ENCODE measurements at regions not wholly inside any gene's neighbourhood (a gene's known extent, or its start where the extent isn't known, plus 50 kb on each side); places are given as distances from the start of the nearest gene placed in this dataset.
A peak's percentile ranks its signal among the peaks of the same experiment; 100 is the strongest.
"Not testable (repeated sequence)": the region's sequence is repeated elsewhere in the genome, so short reads cannot be mapped to it uniquely, and the experiment has no call there.

- DNase-seq (ENCODE audit: low read depth): no peak
Observed at GRCh38 chrX:138871739-138872138, 160.2 kb upstream of the FGF13 start.

GRCh38 chrX:138866643-138867042, 155.1 kb upstream of the FGF13 start:
- DNase-seq (ENCODE audit: low read depth): no peak

DNA sequence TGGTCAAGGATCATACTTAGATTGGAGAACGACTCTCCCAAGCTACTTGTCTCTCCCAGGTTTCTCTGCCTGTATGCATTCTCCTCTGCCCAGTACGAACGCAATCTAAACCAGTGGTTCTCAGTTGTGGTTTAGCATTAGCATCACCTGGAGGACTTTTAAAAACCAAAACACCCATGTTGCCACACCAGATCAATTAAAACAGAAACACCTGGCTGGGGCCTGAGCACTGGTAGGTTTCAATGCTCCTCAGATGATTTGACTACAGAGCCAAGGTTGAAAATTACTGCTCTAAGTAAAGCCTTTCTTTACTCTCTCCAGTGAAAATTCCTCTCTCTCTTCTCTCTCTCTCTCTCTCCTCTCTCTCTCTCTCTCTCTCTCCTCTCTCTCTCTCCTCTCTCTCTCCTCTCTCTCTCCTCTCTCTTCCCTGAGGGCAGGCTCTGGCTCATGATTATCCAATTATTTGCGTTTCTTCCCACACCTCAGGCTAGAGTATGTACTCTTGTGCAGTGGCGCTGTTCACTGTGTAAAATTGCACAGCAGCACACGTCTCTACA, 153.7 kb upstream of the FGF13 start:
- no peak for DNase-seq (ENCODE audit: low read depth)

GRCh38 chrX:138859421-138859820, 147.9 kb upstream of the FGF13 start:
- no peak for DNase-seq (ENCODE audit: low read depth)

- DNase-seq (ENCODE audit: low read depth): no peak
Observed at GRCh38 chrX:138858951-138859350, 147.4 kb upstream of the FGF13 start.

GRCh38 chrX:138858438-138858837, 146.9 kb upstream of the FGF13 start:
- DNase-seq (ENCODE audit: low read depth): peak; percentile 84

DNA sequence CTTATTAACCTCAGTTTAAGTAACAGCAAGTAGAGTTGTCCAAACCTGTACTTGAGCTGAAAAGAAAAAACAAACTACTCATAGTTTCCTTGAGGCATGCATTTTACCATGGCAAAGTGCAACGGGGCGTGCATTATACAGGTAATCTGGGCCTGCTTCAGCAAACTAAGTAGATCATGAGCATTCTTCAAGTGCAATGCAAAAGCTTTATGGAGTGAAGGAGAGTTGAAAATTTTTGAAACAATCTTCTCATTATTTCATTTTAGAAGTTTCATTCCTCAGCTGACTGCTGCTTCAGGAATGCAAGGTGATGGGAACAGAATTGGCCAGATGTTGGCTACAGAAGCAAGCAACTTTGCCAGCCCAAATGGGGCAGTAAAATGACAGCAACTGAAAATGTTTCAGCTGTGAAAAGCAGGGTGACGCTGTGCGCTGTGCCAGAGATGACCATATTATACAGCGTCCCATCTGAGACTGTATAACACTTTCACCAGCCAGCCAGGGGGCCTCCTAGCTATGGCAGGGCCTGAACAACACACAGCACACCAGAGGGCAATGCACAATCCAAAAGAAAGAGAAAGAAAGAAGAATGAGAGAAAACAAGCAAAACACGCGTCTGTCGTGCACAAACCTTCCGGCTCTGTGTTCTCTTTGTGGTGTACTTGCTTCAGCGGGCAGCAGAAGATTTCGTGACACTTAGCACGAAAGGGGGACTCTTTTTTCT, 145.5 kb upstream of the FGF13 start:
- peak; percentile 71 for DNase-seq (ENCODE audit: low read depth)

DNA sequence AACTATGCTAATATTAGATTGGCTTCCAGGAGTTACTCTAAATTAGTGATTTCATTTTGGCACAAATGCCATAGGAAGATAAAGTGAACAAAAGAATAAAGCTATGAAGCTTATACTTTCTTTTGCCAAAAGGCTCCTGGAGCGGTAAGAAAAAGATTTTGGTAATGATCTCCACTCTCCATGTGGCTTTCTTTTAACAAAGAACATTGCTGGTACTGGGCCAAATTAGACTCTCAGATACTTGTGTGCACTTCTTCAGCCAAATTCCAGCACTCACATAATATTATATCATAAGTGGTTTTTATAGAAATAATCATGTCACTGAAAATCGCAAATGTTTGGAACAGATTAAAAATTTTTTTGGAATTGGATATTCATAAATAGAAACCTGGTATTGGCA, 142.4 kb upstream of the FGF13 start:
- DNase-seq (ENCODE audit: low read depth): no peak

DNA sequence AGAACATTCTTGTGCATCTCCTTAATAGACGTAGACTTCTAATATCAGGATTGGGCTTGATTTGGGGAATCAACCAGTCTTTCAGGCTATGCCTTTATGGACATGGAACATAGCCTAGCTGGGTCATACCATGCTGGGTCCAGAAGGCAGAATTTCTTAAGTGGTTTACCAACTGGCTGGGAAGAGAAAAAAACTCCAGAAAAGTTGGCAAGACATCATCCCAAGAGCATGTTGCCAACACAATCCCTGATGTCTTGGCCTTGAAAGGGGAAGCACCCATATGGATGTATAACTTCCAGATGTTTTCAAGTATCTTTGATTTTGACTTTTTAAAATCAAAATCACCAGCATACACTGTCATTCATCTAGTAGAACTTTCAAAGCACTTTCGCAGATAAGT, 138.0 kb upstream of the FGF13 start:
- no peak for DNase-seq (ENCODE audit: low read depth)

- DNase-seq (ENCODE audit: low read depth): peak; percentile 50
Observed at GRCh38 chrX:138847930-138848329, 136.4 kb upstream of the FGF13 start.

- DNase-seq (ENCODE audit: low read depth): no peak
Observed at GRCh38 chrX:138845786-138846185, 134.3 kb upstream of the FGF13 start.

DNA sequence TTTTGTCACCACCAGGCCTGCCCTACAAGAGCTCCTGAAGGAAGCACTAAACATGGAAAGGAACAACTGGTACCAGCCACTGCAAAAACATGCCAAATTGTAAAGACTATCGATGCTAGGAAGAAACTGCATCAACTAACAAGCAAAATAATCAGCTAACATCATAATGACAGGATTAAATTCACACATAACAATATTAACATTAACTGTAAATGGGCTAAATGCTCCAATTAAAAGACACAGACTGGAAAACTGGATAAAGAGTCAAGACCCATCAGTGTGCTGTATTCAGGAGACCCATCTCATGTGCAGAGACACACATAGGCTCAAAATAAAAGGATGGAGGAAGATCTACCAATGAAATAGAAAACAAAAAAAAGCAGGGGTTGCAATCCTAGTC, 95.9 kb upstream of the FGF13 start:
- not testable (repeated sequence) for DNase-seq (ENCODE audit: low read depth)

DNA sequence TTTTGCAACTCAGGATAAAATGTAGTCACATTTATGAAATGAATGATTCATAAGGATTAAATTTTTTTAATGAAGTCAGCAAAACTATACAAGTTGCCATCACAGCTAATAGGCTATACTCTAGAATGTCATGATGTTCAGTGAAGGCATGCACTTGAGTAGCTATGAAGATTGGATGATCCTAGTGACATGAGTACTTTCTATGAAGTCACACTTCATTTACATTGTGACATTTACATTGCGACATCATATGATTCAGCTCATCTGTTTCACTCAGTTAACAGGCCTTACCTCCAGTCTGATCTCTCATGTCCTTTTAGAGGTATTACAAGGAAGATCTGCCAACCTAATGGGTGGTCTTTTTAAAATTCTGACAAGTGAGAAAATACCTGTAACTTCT, 82.7 kb upstream of the FGF13 start:
- peak; percentile 17 for DNase-seq (ENCODE audit: low read depth)

GRCh38 chrX:138791551-138791950, 80.0 kb upstream of the FGF13 start:
- DNase-seq (ENCODE audit: low read depth): peak; percentile 74

- DNase-seq (ENCODE audit: low read depth): no peak
Observed at GRCh38 chrX:138788771-138789170, 77.3 kb upstream of the FGF13 start.

DNA sequence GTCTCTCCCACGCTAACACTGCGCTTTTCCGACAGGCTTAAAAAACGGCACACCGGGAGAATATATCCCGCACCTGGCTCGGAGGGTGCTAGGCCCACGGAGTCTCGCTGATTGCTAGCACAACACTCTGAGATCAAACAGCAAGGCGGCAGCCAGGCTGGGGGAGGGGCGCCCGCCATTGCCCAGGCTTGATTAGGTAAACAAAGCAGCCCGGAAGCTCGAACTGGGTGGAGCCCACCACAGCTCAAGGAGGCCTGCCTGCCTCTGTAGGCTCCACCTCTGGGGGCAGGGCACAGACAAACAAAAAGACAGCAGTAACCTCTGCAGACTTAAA, 67.0 kb upstream of the FGF13 start:
- DNase-seq (ENCODE audit: low read depth): not testable (repeated sequence)

GRCh38 chrX:138777908-138778575, 66.5 kb upstream of the FGF13 start:
- not testable (repeated sequence) for DNase-seq (ENCODE audit: low read depth)

GRCh38 chrX:138777230-138777629, 65.7 kb upstream of the FGF13 start:
- no peak for DNase-seq (ENCODE audit: low read depth)

DNA sequence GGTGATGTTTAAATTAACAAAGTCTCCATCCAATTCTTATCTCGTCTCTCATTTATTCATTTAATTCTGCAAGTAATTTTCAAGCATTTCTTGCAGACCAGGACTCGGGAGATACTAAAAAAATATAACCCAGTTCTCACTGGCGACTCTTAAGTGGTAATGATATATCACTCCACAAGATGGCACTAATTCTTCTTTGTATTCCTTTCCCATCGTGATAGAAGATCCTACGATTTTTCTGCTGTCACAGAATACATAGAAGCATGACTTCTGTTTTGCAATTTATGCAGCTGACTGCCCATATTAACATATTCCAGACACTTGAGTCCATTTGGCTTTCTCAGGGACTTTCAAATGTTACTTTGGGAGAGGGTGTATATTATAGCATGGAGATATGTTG, 64.0 kb upstream of the FGF13 start:
- peak; percentile 46 for DNase-seq (ENCODE audit: low read depth)

DNA sequence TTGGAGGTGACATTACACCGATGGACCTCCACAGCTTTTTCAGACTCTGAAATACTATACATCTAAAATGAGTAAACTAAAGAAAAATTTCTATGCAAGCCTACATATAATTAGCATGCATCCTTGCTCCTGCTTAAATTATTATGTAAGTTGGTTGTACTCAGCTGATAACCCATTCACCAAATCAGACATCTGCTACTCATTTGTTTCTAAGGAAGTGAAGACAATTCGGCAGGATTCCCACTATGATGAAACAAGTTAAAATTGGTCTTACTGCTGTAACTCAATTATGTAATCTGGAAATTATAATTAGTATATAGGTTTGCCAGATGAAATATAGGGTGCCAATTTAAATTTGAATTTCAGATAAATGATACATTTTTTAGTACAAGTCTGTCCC, 59.5 kb upstream of the FGF13 start:
- no peak for DNase-seq (ENCODE audit: low read depth)

DNA sequence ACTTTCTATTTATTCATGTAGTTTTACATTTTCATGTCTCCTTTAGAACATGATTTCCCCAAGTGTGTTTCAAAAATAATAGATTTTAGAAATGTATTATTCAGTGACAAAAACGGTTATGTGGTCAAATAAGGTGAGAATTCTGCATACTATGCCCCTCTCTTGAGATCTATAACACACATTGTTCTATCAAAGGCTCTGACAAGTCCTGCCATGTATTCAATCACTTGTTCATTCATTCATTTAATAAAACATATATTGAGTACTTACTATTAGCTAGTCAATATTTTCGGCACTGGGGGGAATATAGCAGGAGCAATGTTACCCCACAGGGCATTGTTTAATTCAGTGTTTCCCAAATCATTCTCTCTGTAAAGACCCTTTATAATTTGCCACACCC, 58.4 kb upstream of the FGF13 start:
- DNase-seq (ENCODE audit: low read depth): no peak

GRCh38 chrX:138765051-138765450, 53.5 kb upstream of the FGF13 start:
- DNase-seq (ENCODE audit: low read depth): peak; percentile 47

DNA sequence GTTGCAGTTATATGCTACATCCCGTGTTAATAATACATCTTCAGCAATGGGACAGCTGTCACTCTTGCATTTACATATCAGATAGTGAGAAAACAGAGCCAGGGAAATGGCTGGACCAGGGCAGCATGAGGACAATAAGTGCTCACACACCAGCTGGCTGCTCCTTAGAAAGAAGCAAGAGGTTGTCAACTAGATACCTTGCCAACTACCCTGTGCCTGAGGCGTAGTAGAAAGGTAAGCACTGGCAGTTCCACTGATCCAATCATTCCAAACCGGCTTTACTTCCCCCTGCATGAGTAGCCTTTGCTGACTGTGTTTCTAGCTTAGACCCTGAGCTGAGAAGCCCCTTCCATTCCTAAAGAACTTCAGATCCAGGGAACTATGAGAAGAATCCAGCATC, 52.2 kb upstream of the FGF13 start:
- DNase-seq (ENCODE audit: low read depth): no peak

GRCh38 chrX:138761380-138761779, 49.9 kb upstream of the FGF13 start:
- DNase-seq (ENCODE audit: low read depth): no peak

All from renal cortical epithelial cell (primary cell).